IMR-90 (cell line): ENCODE measurements at regions not wholly inside any gene's neighbourhood (a gene's known extent, or its start where the extent isn't known, plus 50 kb on each side); places are given as distances from the start of the nearest gene placed in this dataset.

Experiments
- ATAC-seq: fragments of 200-7000 bp; cut with Tn5 transposase; 2 replicates; pipeline ENCODE4 v1.9.1; 2020; ENCODE audit warnings: low read depth, mild to moderate bottlenecking, moderate library complexity
- BruUV-seq: library from RNA; stranded (reverse); fragments of 400-500 nt; replicated peaks from 2 replicates; lab custom pipeline; 2021; lab: Mats Ljungman, UMichigan
- CTCF ChIA-PET: fragments of 300-600 bp; formaldehyde crosslinking; extraction: SDS; loops from one replicate; lab custom pipeline; 2021; ENCODE audit warnings: antibody characterized with exemption; lab: Yijun Ruan, JAX
- POLR2A ChIA-PET: fragments of 300-600 bp; sonication (Branson Sonifier 250); formaldehyde crosslinking; loops from one replicate; lab custom pipeline; 2022; ENCODE audit warnings: antibody characterized with exemption; ENCODE audit not compliant: unreplicated experiment; lab: Charles Lee
- DNase-seq: peaks from one replicate; pipeline ENCODE4 v3.0.0; 2013
- H2AFZ ChIP-seq: replicated peaks from 2 replicates; pipeline ENCODE3; 2013; ENCODE audit warnings: low read length, mild to moderate bottlenecking; ENCODE audit not compliant: poor library complexity
- H2AK5ac ChIP-seq: 2 replicates; pipeline ENCODE4 v1.6.1; 2013; ENCODE audit warnings: low read depth, low read length, inconsistent platforms
- H2AK9ac ChIP-seq: replicated peaks from 2 replicates; pipeline ENCODE3; 2013; ENCODE audit warnings: mild to moderate bottlenecking, low read depth, low read length, moderate library complexity; ENCODE audit not compliant: poor library complexity
- H2BK120ac ChIP-seq: 2 replicates; pipeline ENCODE4 v1.6.1; 2013; ENCODE audit warnings: low read depth, low read length, inconsistent platforms
- H2BK15ac ChIP-seq: 3 replicates; pipeline ENCODE4 v1.6.1; 2013; ENCODE audit warnings: low read depth, low read length, inconsistent platforms
- H2BK20ac ChIP-seq: 2 replicates; pipeline ENCODE4 v1.6.1; 2013; ENCODE audit warnings: low read depth, mild to moderate bottlenecking, inconsistent platforms, low read length, moderate library complexity
- H2BK5ac ChIP-seq: 2 replicates; pipeline ENCODE4 v1.6.1; 2013; ENCODE audit warnings: mild to moderate bottlenecking, low read depth, low read length, inconsistent platforms; ENCODE audit not compliant: poor library complexity, severe bottlenecking
- H3K14ac ChIP-seq: replicated peaks from 2 replicates; pipeline ENCODE4 v1.6.1; 2013; ENCODE audit warnings: low read depth, low read length, inconsistent platforms
- H3K18ac ChIP-seq: 2 replicates; pipeline ENCODE4 v1.6.1; 2013; ENCODE audit warnings: low read depth, low read length, control low read depth
- H3K23ac ChIP-seq: 2 replicates; pipeline ENCODE4 v1.6.1; 2013; ENCODE audit warnings: low read depth, low read length, inconsistent platforms
- H3K27ac ChIP-seq: 2 replicates; pipeline ENCODE4 v1.5.1; 2013; ENCODE audit warnings: mild to moderate bottlenecking, control low read depth, low read length; ENCODE audit not compliant: insufficient read depth
- H3K27me3 ChIP-seq: 2 replicates; pipeline ENCODE4 v1.6.1; 2013; ENCODE audit warnings: low read length; ENCODE audit not compliant: control insufficient read depth, insufficient read depth
- H3K36me3 ChIP-seq: 2 replicates; pipeline ENCODE4 v1.6.1; 2013; ENCODE audit warnings: low read length, mixed read lengths; ENCODE audit not compliant: control insufficient read depth, insufficient read depth
- H3K4ac ChIP-seq: 2 replicates; pipeline ENCODE4 v1.6.1; 2013; ENCODE audit warnings: low read depth, low read length, inconsistent platforms
- H3K4me1 ChIP-seq: 2 replicates; pipeline ENCODE4 v1.6.1; 2013; ENCODE audit warnings: low read length, mixed read lengths; ENCODE audit not compliant: control insufficient read depth, insufficient read depth
- H3K4me2 ChIP-seq: 2 replicates; pipeline ENCODE4 v1.6.1; 2013; ENCODE audit warnings: low read depth, mild to moderate bottlenecking, control low read depth, low read length, moderate library complexity
- H3K4me3 ChIP-seq: 2 replicates; pipeline ENCODE4 v1.5.1; 2013; ENCODE audit warnings: low read depth, mild to moderate bottlenecking, control low read depth, low read length, moderate library complexity; ENCODE audit not compliant: insufficient read depth
- H3K56ac ChIP-seq: 2 replicates; pipeline ENCODE4 v1.6.1; 2013; ENCODE audit warnings: low read length, inconsistent platforms; ENCODE audit not compliant: insufficient read depth; ENCODE audit errors: extremely low read depth
- H3K79me1 ChIP-seq, 2 experiments: 2 replicates each; pipeline ENCODE4 v1.6.1; 2013; ENCODE audit warnings: low read length in 2 of 2, inconsistent platforms in 1 of 2, low read depth in 1 of 2
- H3K9ac ChIP-seq: 2 replicates; pipeline ENCODE4 v1.6.1; 2013; ENCODE audit warnings: low read depth, low read length, control low read depth
- H3K9me1 ChIP-seq: 2 replicates; pipeline ENCODE4 v1.6.1; 2013; ENCODE audit warnings: low read length, inconsistent platforms; ENCODE audit not compliant: insufficient read depth
- H3K9me3 ChIP-seq: 2 replicates; pipeline ENCODE4 v1.6.1; 2013; ENCODE audit warnings: low read length; ENCODE audit not compliant: control insufficient read depth, insufficient read depth
- H4K20me1 ChIP-seq: 2 replicates; pipeline ENCODE4 v1.6.1; 2013; ENCODE audit warnings: low read length, inconsistent platforms; ENCODE audit not compliant: insufficient read depth
- H4K5ac ChIP-seq: 2 replicates; pipeline ENCODE4 v1.6.1; 2013; ENCODE audit warnings: mild to moderate bottlenecking, low read depth, low read length, control low read depth
- H4K8ac ChIP-seq, 2 experiments: 2 replicates each; pipeline ENCODE4 v1.6.1; 2013; ENCODE audit warnings: low read depth in 2 of 2, low read length in 2 of 2, control low read depth in 1 of 2, inconsistent platforms in 1 of 2
- H4K91ac ChIP-seq: 2 replicates; pipeline ENCODE4 v1.6.1; 2013; ENCODE audit warnings: low read depth, low read length, inconsistent platforms; ENCODE audit not compliant: insufficient read depth
- BHLHE40 ChIP-seq: fragments of 150-350 bp; IDR thresholded peaks from 2 replicates; pipeline ENCODE4 v1.6.1; 2016; ENCODE audit warnings: mild to moderate bottlenecking, low read depth, low read length
- CEBPB ChIP-seq: IDR thresholded peaks from 2 replicates; pipeline ENCODE4 v1.6.1; 2012; ENCODE audit warnings: low read depth, low read length, improper control_type of control experiment
- CHD1 ChIP-seq: IDR thresholded peaks from 2 replicates; pipeline ENCODE4 v1.6.1; 2012; ENCODE audit warnings: low read depth, low read length, improper control_type of control experiment
- CTCF ChIP-seq: conservative IDR thresholded peaks from 2 replicates; pipeline ENCODE4 v1.5.1; 2012; ENCODE audit warnings: mild to moderate bottlenecking, low read depth, low read length, improper control_type of control experiment
- ELK1 ChIP-seq: fragments of 150-350 bp; IDR thresholded peaks from 2 replicates; pipeline ENCODE4 v1.6.1; 2016; ENCODE audit warnings: low read depth, mild to moderate bottlenecking, low read length, moderate library complexity, borderline replicate concordance
- FOS ChIP-seq: fragments of 150-350 bp; IDR thresholded peaks from 2 replicates; pipeline ENCODE4 v1.6.1; 2016; ENCODE audit warnings: low read depth, low read length
- MAFK ChIP-seq: IDR thresholded peaks from 2 replicates; pipeline ENCODE4 v1.6.1; 2012; ENCODE audit warnings: low read depth, low read length, improper control_type of control experiment
- MAZ ChIP-seq: IDR thresholded peaks from 2 replicates; pipeline ENCODE4 v1.6.1; 2012; ENCODE audit warnings: low read depth, mild to moderate bottlenecking, low read length, improper control_type of control experiment, moderate library complexity, borderline replicate concordance
- MXI1 ChIP-seq: IDR thresholded peaks from 2 replicates; pipeline ENCODE4 v1.6.1; 2012; ENCODE audit warnings: low read depth, mild to moderate bottlenecking, low read length, moderate library complexity, borderline replicate concordance
- NFE2L2 ChIP-seq: fragments of 150-350 bp; IDR thresholded peaks from 2 replicates; pipeline ENCODE4 v1.6.1; 2016; ENCODE audit warnings: low read depth, mild to moderate bottlenecking, low read length
- POLR2A ChIP-seq: IDR thresholded peaks from 2 replicates; pipeline ENCODE4 v1.6.1; 2012; ENCODE audit warnings: mild to moderate bottlenecking, low read depth, low read length
- RAD21 ChIP-seq: IDR thresholded peaks from 2 replicates; pipeline ENCODE4 v1.6.1; 2012; ENCODE audit warnings: low read length, improper control_type of control experiment
- RCOR1 ChIP-seq: IDR thresholded peaks from 2 replicates; pipeline ENCODE4 v1.6.1; 2012; ENCODE audit warnings: mild to moderate bottlenecking, low read length, improper control_type of control experiment; ENCODE audit not compliant: insufficient replicate concordance
- SMC3 ChIP-seq: fragments of 150-350 bp; IDR thresholded peaks from 2 replicates; pipeline ENCODE4 v1.6.1; 2016; ENCODE audit warnings: low read depth, mild to moderate bottlenecking, antibody characterized with exemption, low read length, moderate library complexity
- USF2 ChIP-seq: fragments of 150-350 bp; IDR thresholded peaks from 2 replicates; pipeline ENCODE4 v1.6.1; 2017; ENCODE audit warnings: mild to moderate bottlenecking, antibody characterized with exemption, low read length, low read depth
- WGBS, 2 experiments: methylation state at CpG; one replicate each; pipeline versions ENCODE4 v1.1.5 to v1.1.7; 2013; ENCODE audit warnings: missing lambda C conversion rate in 2 of 2; ENCODE audit not compliant: insufficient read length in 1 of 2; ENCODE audit errors: extremely low coverage in 2 of 2; 5-methylcytosine and 5-hydroxymethylcytosine counted together
- dilution Hi-C: fragments of 300-500 bp; cut with HindIII; formaldehyde crosslinking; loops from one replicate; pipeline ENCODE4 v1.14.3; 2018; ENCODE audit warnings: low sequenced_read_pairs; ENCODE audit not compliant: unreplicated experiment
- in situ Hi-C: fragments of 300-500 bp; cut with MboI; formaldehyde crosslinking; loops from 3 replicates; pipeline ENCODE4 v1.14.3; 2019; ENCODE audit warnings: low sequenced_read_pairs, inconsistent platforms, mixed read lengths
- intact Hi-C: fragments of 100-400 bp; cut with micrococcal nuclease; formaldehyde crosslinking; loops from 2 replicates; pipeline ENCODE4 v1.10.0; 2022

GRCh38 chr9:24011009-24011717 is 185.1 kb upstream of the ELAVL2 start:
- ATAC-seq (no peak), DNase-seq (no peak)
- Histone ChIP-seq H2BK15ac (no peak overlapping the region), H2BK120ac (no peak overlapping the region), H2BK5ac (no peak overlapping the region), H4K8ac (no peak overlapping the region), H2BK20ac (no peak overlapping the region), H3K4ac (no peak overlapping the region), H3K23ac (no peak overlapping the region), H4K5ac (no peak overlapping the region), H3K27me3 (no peaks in the 10 kb centered on the region), H2AFZ (no peak overlapping the region), H4K20me1 (no peaks in the 10 kb centered on the region), H3K56ac (no peak overlapping the region), H2AK5ac (no peak overlapping the region), H3K4me3 (no peak overlapping the region), H3K18ac (no peak overlapping the region), H3K27ac (no peak overlapping the region), H4K91ac (no peak overlapping the region), H3K9me3 (peaks cover 3% of the 10 kb centered on the region), H3K9ac (no peak overlapping the region), H3K36me3 (no peaks in the 10 kb centered on the region), H3K9me1 (no peaks in the 10 kb centered on the region), H3K14ac (no peak overlapping the region), H2AK9ac (no peak overlapping the region), H3K79me1 (no peaks in the 10 kb centered on the region), H3K4me1 (no peaks in the 10 kb centered on the region), H3K4me2 (no peak overlapping the region)
- BruUV-seq, result no TSS peak
- ChIA-PET POLR2A (no interaction called here), CTCF (no interaction called here)
- in situ Hi-C loops, result no loop called here
- intact Hi-C loops, result no loop called here
- TF ChIP-seq USF2 (no peak), CTCF (no peak), NFE2L2 (no peak), CEBPB (no peak), BHLHE40 (no peak), RAD21 (no peak), MAFK (no peak), CHD1 (no peak), MXI1 (no peak), FOS (no peak), RCOR1 (no peak), ELK1 (no peak), MAZ (no peak), SMC3 (no peak), POLR2A (no peak)
- no CpG with 5 or more reads among the region's 5 CpGs for WGBS, 2 experiments
- dilution Hi-C loops, result no loop called here
